Liver (tissue), 3 donors: ENCODE measurements at regions not wholly inside any gene's neighbourhood (a gene's known extent, or its start where the extent isn't known, plus 50 kb on each side); places are given as distances from the start of the nearest gene placed in this dataset.

Source experiments
- CTCF ChIP-seq: fragments of 150-350 bp; IDR thresholded peaks from 2 replicates; pipeline ENCODE4 v1.5.1; 2017; ENCODE audit warnings: improper control_type of control experiment, low read depth, low read length; ENCODE audit not compliant: missing input control
- FOXA1 ChIP-seq: IDR thresholded peaks from 2 replicates; pipeline ENCODE4 v1.6.1; 2016; ENCODE audit warnings: antibody characterized with exemption
- GABPA ChIP-seq, 2 donors: IDR thresholded peaks in 1 of 2; conservative IDR thresholded peaks in 1 of 2; 2 replicates each; pipeline ENCODE4 v1.6.1; 2016; ENCODE audit warnings: antibody characterized with exemption in 2 of 2, mild to moderate bottlenecking in 1 of 2, moderate library complexity in 1 of 2
- HNF4A ChIP-seq, 2 donors: conservative IDR thresholded peaks; 2 replicates each; pipeline ENCODE4 v1.6.1; 2016; ENCODE audit warnings: antibody characterized with exemption in 2 of 2, mild to moderate bottlenecking in 2 of 2
- JUND ChIP-seq, 2 donors: IDR thresholded peaks; 2 replicates each; pipeline ENCODE4 v1.6.1; 2016; ENCODE audit warnings: antibody characterized with exemption in 2 of 2
- MAX ChIP-seq: IDR thresholded peaks from 2 replicates; pipeline ENCODE4 v1.6.1; 2016; ENCODE audit warnings: antibody characterized with exemption
- TAF1 ChIP-seq: conservative IDR thresholded peaks from 2 replicates; pipeline ENCODE4 v1.6.1; 2016; ENCODE audit warnings: antibody characterized with exemption, mild to moderate bottlenecking
- YY1 ChIP-seq: IDR thresholded peaks from 2 replicates; pipeline ENCODE4 v1.6.1; 2016; ENCODE audit warnings: antibody characterized with exemption, mild to moderate bottlenecking
- TF ChIP-seq, protein P1 (sequence below): IDR thresholded peaks from 2 replicates; pipeline ENCODE4 v1.6.1; 2016; ENCODE audit warnings: antibody characterized with exemption
- donor health status: healthy.
- donor health status: healthy.

DNA sequence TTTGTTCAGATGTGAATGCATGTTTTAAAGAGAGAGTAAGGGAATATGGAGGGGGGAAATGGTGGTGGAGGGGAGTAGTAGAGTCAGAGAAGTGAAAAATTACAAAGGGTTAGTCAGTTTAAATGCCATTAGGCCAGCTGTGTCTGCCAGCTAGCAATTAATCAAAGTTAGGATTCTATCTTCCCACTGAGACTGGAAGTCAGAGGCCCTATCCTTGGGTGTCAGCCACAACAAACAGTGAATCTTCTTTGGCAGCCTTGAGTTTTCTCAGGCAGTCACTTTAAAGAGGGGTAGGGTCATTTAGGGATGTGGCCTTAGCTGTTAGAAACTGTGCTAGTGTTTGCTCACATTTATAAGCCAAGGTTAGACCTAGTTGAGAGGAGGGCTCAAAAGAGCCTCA lies 120.5 kb upstream of the BTBD3 start:
- no peak for TF ChIP-seq CTCF
- TF ChIP-seq TAF1 = no peak
- TF ChIP-seq, protein P1, sequence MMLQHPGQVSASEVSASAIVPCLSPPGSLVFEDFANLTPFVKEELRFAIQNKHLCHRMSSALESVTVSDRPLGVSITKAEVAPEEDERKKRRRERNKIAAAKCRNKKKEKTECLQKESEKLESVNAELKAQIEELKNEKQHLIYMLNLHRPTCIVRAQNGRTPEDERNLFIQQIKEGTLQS = no peak
- no peak for TF ChIP-seq GABPA (IDR thresholded peaks at IDR 0.05 in 1 of 2, conservative IDR thresholded peaks at IDR 0.05 in 1 of 2)
- no peak for TF ChIP-seq FOXA1
- TF ChIP-seq HNF4A (conservative IDR thresholded peaks at IDR 0.05) = no peak
- no peak for TF ChIP-seq MAX
- no peak for TF ChIP-seq YY1
- no peak for TF ChIP-seq JUND (IDR thresholded peaks at IDR 0.05)
